Natural killer cell (primary cell): ENCODE measurements at regions not wholly inside any gene's neighbourhood (a gene's known extent, or its start where the extent isn't known, plus 50 kb on each side); places are given as distances from the start of the nearest gene placed in this dataset.

Experiments used
- ATAC-seq, 3 donors: fragments of 150-1000 bp in 2 of 3; fragments of 200-7000 bp in 1 of 3; cut with Tn5 transposase; 1 replicate in 1 of 3; 2 replicates in 2 of 3; pipeline ENCODE4 v1.10.0; 2021; ENCODE audit warnings: mild to moderate bottlenecking in 2 of 3, moderate library complexity in 2 of 3
- DNase-seq, 2 donors: peaks; one replicate each; pipeline versions ENCODE4 v3.0.0 to v3.0.0-alpha.2; 2013 to 2021; ENCODE audit warnings: mixed read lengths in 1 of 2
- H3K27ac ChIP-seq: one replicate; pipeline ENCODE4 v1.5.1; 2013; ENCODE audit warnings: mild to moderate bottlenecking, low read length
- H3K27me3 ChIP-seq: one replicate; pipeline ENCODE4 v1.6.1; 2013; ENCODE audit warnings: low read length; ENCODE audit not compliant: control insufficient read depth, insufficient read depth
- H3K36me3 ChIP-seq: one replicate; pipeline ENCODE4 v1.6.1; 2013; ENCODE audit warnings: low read length; ENCODE audit not compliant: control insufficient read depth, insufficient read depth
- H3K4me1 ChIP-seq: one replicate; pipeline ENCODE4 v1.6.1; 2013; ENCODE audit warnings: low read length; ENCODE audit not compliant: control insufficient read depth, insufficient read depth
- H3K4me3 ChIP-seq: one replicate; pipeline ENCODE4 v1.5.1; 2013; ENCODE audit warnings: low read length
- H3K9me3 ChIP-seq: one replicate; pipeline ENCODE4 v1.6.1; 2013; ENCODE audit warnings: low read length; ENCODE audit not compliant: control insufficient read depth, insufficient read depth
- H3K27ac Mint-ChIP-seq, 2 donors: one replicate each; pipeline ENCODE4 v1.8.0; 2022; ENCODE audit warnings: mild to moderate bottlenecking in 2 of 2, mixed read lengths in 2 of 2, moderate library complexity in 1 of 2
- H3K27me3 Mint-ChIP-seq, 2 donors: one replicate each; pipeline ENCODE4 v1.8.0; 2022; ENCODE audit warnings: low read depth in 2 of 2, mixed read lengths in 2 of 2
- H3K36me3 Mint-ChIP-seq: one replicate; pipeline ENCODE4 v1.8.0; 2022; ENCODE audit warnings: mixed read lengths
- H3K4me1 Mint-ChIP-seq, 2 donors: one replicate each; pipeline ENCODE4 v1.8.0; 2022; ENCODE audit warnings: mixed read lengths in 2 of 2
- H3K4me3 Mint-ChIP-seq: one replicate; pipeline ENCODE4 v1.8.0; 2022; ENCODE audit warnings: mild to moderate bottlenecking, moderate library complexity, mixed read lengths
- H3K9me3 Mint-ChIP-seq, 2 donors: one replicate each; pipeline ENCODE4 v1.8.0; 2022; ENCODE audit warnings: mixed read lengths in 2 of 2
- WGBS: methylation state at CpG from one replicate; pipeline ENCODE4 v1.1.7; 2013; ENCODE audit warnings: missing lambda C conversion rate; ENCODE audit not compliant: insufficient coverage; 5-methylcytosine and 5-hydroxymethylcytosine counted together
- intact Hi-C: fragments of 100-400 bp; cut with micrococcal nuclease; formaldehyde crosslinking; loops from one replicate; pipeline ENCODE4 v1.14.2; 2022
- TF ChIP-seq, protein P1 (sequence below): fragments of 200-600 bp; IDR thresholded peaks from one replicate; pipeline ENCODE4 v1.8.0; 2022; ENCODE audit warnings: antibody characterized with exemption

DNA sequence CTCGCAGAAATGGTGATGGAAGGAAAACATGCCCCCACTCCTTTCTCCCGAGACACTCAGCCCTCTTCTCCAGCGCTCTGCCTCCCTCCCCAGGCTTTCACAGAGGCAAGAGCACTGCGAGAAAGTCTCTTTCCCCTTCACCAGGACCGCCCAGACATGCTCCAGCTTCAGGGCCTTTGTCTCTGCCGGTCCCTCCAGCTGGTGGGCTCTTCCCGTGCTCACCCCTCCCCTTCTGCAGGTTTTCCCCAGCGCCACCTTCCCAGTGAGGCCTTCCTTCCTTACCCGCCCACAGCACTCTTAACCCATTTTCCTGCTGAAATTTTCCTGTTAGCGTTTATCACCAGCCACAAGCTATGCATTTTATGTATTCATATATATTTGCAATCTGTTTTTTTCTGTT lies 86.2 kb downstream of the TFAP2C start:
- H3K9me3 ChIP-seq = no peaks in the 10 kb centered on the region
- H3K36me3 ChIP-seq = no peaks in the 10 kb centered on the region
- H3K4me1 ChIP-seq = no peaks in the 10 kb centered on the region
- no peak for ATAC-seq
- H3K4me3 Mint-ChIP-seq = no peak overlapping the region
- H3K4me3 ChIP-seq = no peak overlapping the region
- TF ChIP-seq, protein P1, sequence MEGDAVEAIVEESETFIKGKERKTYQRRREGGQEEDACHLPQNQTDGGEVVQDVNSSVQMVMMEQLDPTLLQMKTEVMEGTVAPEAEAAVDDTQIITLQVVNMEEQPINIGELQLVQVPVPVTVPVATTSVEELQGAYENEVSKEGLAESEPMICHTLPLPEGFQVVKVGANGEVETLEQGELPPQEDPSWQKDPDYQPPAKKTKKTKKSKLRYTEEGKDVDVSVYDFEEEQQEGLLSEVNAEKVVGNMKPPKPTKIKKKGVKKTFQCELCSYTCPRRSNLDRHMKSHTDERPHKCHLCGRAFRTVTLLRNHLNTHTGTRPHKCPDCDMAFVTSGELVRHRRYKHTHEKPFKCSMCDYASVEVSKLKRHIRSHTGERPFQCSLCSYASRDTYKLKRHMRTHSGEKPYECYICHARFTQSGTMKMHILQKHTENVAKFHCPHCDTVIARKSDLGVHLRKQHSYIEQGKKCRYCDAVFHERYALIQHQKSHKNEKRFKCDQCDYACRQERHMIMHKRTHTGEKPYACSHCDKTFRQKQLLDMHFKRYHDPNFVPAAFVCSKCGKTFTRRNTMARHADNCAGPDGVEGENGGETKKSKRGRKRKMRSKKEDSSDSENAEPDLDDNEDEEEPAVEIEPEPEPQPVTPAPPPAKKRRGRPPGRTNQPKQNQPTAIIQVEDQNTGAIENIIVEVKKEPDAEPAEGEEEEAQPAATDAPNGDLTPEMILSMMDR = no peak
- H3K4me1 Mint-ChIP-seq = no peaks in the 10 kb centered on the region
- intact Hi-C loops = no loop called here
- 50% methylated on average over 8 of the region's 10 CpGs for WGBS
- H3K27ac Mint-ChIP-seq = no peak overlapping the region
- no peaks in the 10 kb centered on the region for H3K27me3 ChIP-seq
- H3K36me3 Mint-ChIP-seq = no peaks in the 10 kb centered on the region
- DNase-seq = no peak
- H3K27me3 Mint-ChIP-seq = peaks cover 3 to 15% of the 10 kb centered on the region in 2 donors
- H3K9me3 Mint-ChIP-seq = no peaks in the 10 kb centered on the region
- no peak overlapping the region for H3K27ac ChIP-seq

DNA sequence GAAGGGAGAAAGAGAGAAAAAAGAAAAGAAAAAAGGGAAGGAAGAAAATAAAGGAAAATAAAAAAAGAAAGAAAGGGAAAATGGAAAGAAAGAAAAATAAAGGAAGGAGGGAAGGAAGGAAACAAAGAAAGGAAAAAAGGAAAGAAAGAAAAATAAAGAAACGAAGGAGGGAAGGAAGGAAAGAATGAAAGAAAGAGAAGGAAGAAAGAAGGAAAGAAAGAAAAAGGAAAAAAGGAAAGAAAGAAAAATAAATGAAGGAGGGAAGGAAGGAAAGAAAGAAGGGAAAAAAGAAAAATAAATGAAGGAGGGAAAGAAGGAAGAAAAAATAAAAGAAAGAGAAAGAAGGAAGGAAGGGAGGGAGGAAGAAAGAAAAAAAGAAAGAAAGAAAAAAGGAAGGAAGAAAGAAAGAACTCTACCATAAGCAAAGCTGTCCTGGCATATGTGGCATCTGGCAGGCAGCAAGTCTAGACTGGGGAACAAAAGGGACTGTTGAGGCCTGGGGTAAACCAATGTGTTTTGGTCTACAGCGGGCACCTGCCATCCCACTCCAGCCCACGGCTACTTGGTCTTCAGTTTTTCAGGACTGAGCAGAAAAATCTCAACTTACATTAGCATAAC lies 86.9 kb downstream of the TFAP2C start:
- intact Hi-C loops = no loop called here
- 59% methylated on average over 3 of the region's 3 CpGs for WGBS
- Mint-ChIP-seq H3K4me1 (no peaks in the 10 kb centered on the region), H3K27ac (no peak overlapping the region), H3K9me3 (no peaks in the 10 kb centered on the region), H3K4me3 (no peak overlapping the region), H3K27me3 (peaks cover 3 to 15% of the 10 kb centered on the region in 2 donors), H3K36me3 (no peaks in the 10 kb centered on the region)
- no peaks in the 10 kb centered on the region for H3K4me1 ChIP-seq
- H3K27me3 ChIP-seq = no peaks in the 10 kb centered on the region
- ATAC-seq (no peak), DNase-seq (no peak)
- H3K4me3 ChIP-seq = no peak overlapping the region
- no peaks in the 10 kb centered on the region for H3K9me3 ChIP-seq
- H3K36me3 ChIP-seq = no peaks in the 10 kb centered on the region
- no peak overlapping the region for H3K27ac ChIP-seq
- TF ChIP-seq, protein P1 = no peak

DNA sequence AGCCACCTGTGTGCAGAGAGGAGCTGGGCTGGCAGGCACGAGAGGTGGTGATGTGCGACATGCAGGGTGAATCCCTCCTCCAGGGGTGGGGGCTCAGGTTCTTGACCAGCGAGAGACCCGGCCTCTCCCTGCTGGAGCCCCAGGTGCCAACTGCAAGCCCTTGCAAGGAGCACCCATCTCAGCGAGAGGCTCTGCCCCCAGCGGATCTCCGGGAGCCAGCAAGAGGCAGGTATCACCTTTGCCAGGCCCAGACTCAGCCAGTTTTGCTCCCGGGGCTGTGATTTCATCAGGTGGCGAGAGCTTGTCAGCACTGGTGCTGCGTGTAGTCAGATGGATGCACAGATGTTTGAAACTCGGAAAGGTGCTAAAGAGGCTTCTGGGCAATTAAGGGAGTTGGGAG lies 87.7 kb downstream of the TFAP2C start:
- no peaks in the 10 kb centered on the region for H3K36me3 ChIP-seq
- H3K9me3 Mint-ChIP-seq = no peaks in the 10 kb centered on the region
- 90% methylated on average over 11 of the region's 11 CpGs for WGBS
- ATAC-seq (no peak), DNase-seq (no peak)
- TF ChIP-seq, protein P1 = no peak
- intact Hi-C loops = no loop called here
- no peaks in the 10 kb centered on the region for H3K4me1 Mint-ChIP-seq
- no peaks in the 10 kb centered on the region for H3K36me3 Mint-ChIP-seq
- H3K4me3 ChIP-seq = no peak overlapping the region
- no peaks in the 10 kb centered on the region for H3K9me3 ChIP-seq
- peaks cover 0 to 15% of the 10 kb centered on the region in 2 donors for H3K27me3 Mint-ChIP-seq
- no peak overlapping the region for H3K27ac ChIP-seq
- H3K4me1 ChIP-seq = no peaks in the 10 kb centered on the region
- no peaks in the 10 kb centered on the region for H3K27me3 ChIP-seq
- no peak overlapping the region for H3K4me3 Mint-ChIP-seq
- no peak overlapping the region for H3K27ac Mint-ChIP-seq

DNA sequence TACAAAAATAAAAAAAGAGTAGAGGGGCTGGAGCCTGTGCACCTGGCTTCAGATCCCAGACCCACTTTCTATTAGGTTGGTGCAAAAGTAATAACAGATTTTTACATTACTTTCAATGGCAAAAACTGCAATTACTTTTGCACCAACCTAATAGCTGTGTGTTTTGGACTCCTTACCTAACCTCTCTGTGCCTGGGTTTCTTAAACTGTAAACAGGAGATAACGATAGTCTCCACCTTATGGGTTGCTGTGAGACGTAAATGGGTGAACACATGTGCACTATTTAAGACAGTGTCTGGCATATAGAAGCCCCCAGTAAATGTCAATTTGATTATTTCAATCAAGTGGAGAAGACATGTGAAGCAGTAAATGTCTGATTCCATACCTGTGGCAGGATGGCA lies 89.7 kb downstream of the TFAP2C start:
- DNase-seq (no peak), ATAC-seq (no peak)
- Mint-ChIP-seq H3K27me3 (peaks cover 0 to 15% of the 10 kb centered on the region in 2 donors), H3K4me3 (no peak overlapping the region), H3K27ac (no peak overlapping the region), H3K9me3 (no peaks in the 10 kb centered on the region), H3K4me1 (no peaks in the 10 kb centered on the region), H3K36me3 (no peaks in the 10 kb centered on the region)
- 95% methylated on average over 2 of the region's 2 CpGs for WGBS
- no peaks in the 10 kb centered on the region for H3K27me3 ChIP-seq
- no peaks in the 10 kb centered on the region for H3K36me3 ChIP-seq
- no peak overlapping the region for H3K27ac ChIP-seq
- H3K4me3 ChIP-seq = no peak overlapping the region
- intact Hi-C loops = no loop called here
- no peaks in the 10 kb centered on the region for H3K4me1 ChIP-seq
- TF ChIP-seq, protein P1 = no peak
- no peaks in the 10 kb centered on the region for H3K9me3 ChIP-seq
